Loucy (cell line): ENCODE measurements at regions not wholly inside any gene's neighbourhood (a gene's known extent, or its start where the extent isn't known, plus 50 kb on each side); places are given as distances from the start of the nearest gene placed in this dataset.

Experiments
- H2AFZ ChIP-seq: fragments of 200-600 bp; sonication (generic); 2 replicates; pipeline ENCODE4 v1.6.0; 2016; ENCODE audit warnings: antibody characterized with exemption, mild to moderate bottlenecking, low read length, moderate library complexity
- H3F3A ChIP-seq: fragments of 200-600 bp; 2 replicates; pipeline ENCODE4 v1.6.0; 2016; ENCODE audit warnings: antibody characterized with exemption, low read depth, mild to moderate bottlenecking
- H3K27me3 ChIP-seq: fragments of 200-600 bp; sonication (generic); 2 replicates; pipeline ENCODE4 v1.6.1; 2014; ENCODE audit warnings: low read length, mild to moderate bottlenecking; ENCODE audit not compliant: insufficient read depth, poor library complexity, severe bottlenecking
- H3K36me3 ChIP-seq: fragments of 200-600 bp; sonication (generic); 2 replicates; pipeline ENCODE4 v1.6.1; 2016; ENCODE audit warnings: low read length; ENCODE audit not compliant: insufficient read depth
- H3K4me1 ChIP-seq: fragments of 200-600 bp; sonication (generic); 2 replicates; pipeline ENCODE4 v1.5.1; 2014; ENCODE audit warnings: low read length, mild to moderate bottlenecking; ENCODE audit not compliant: insufficient read depth, poor library complexity, severe bottlenecking
- H3K4me2 ChIP-seq: fragments of 200-600 bp; sonication (generic); 2 replicates; pipeline ENCODE4 v1.6.0; 2014; ENCODE audit warnings: antibody characterized with exemption, low read length, low read depth, mild to moderate bottlenecking; ENCODE audit not compliant: poor library complexity, severe bottlenecking
- H3K4me3 ChIP-seq: fragments of 200-600 bp; sonication (generic); 2 replicates; pipeline ENCODE4 v1.5.1; 2014; ENCODE audit warnings: low read length, mild to moderate bottlenecking, mixed read lengths; ENCODE audit not compliant: poor library complexity, severe bottlenecking
- H3K79me2 ChIP-seq: fragments of 200-600 bp; sonication (generic); 2 replicates; pipeline ENCODE4 v1.6.1; 2014; ENCODE audit warnings: low read length; ENCODE audit not compliant: insufficient read depth
- H3K9ac ChIP-seq: fragments of 200-600 bp; sonication (generic); 2 replicates; pipeline ENCODE4 v1.6.0; 2014; ENCODE audit warnings: mild to moderate bottlenecking, low read depth, low read length, moderate library complexity; ENCODE audit not compliant: poor library complexity, severe bottlenecking
- H3K9me2 ChIP-seq: fragments of 200-600 bp; sonication (generic); replicated peaks from 2 replicates; pipeline ENCODE4 v1.6.1; 2016; ENCODE audit warnings: low read depth, low read length, mixed read lengths
- H3K9me3 ChIP-seq: fragments of 200-600 bp; sonication (generic); 2 replicates; pipeline ENCODE4 v1.6.1; 2014; ENCODE audit warnings: mild to moderate bottlenecking, antibody characterized with exemption, low read length, low read depth; ENCODE audit not compliant: insufficient read depth
- H4K20me1 ChIP-seq: fragments of 200-600 bp; sonication (generic); 2 replicates; pipeline ENCODE4 v1.6.0; 2014; ENCODE audit warnings: antibody characterized with exemption, low read length, mild to moderate bottlenecking; ENCODE audit not compliant: insufficient read depth, poor library complexity, severe bottlenecking
- CTCF ChIP-seq: fragments of 200-600 bp; sonication (generic); conservative IDR thresholded peaks from 2 replicates; pipeline ENCODE4 v1.5.1; 2014; ENCODE audit warnings: mild to moderate bottlenecking, antibody characterized with exemption, low read length
- EZH2phosphoT487 ChIP-seq: fragments of 200-600 bp; IDR thresholded peaks from 2 replicates; pipeline ENCODE4 v1.6.1; 2018; ENCODE audit warnings: antibody characterized with exemption, mild to moderate bottlenecking, moderate library complexity, borderline replicate concordance

DNA sequence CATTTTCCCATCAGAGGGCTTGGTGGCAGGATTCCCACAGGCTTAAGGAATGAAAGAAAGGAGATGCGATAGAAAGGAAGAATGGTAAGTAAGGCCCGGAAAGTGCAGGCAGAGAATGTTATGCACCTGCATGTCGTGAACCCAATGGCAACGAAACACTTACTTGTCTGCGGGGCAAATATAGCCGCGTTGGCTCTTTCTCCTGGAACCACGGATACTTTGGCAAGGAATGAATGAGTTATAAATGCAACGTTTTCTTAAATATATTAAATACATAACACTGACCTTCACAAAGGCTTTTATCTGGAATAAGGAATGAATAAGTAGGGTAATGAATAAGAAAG lies 192.1 kb downstream of the KATNAL1 start:
- Histone ChIP-seq H3K9ac (peak overlapping the region; percentile 56), H3K4me2 (peak overlapping the region; percentile 83), H3K9me2 (no peaks in the 10 kb centered on the region), H3K4me1 (peaks cover 33% of the 10 kb centered on the region), H3K9me3 (no peaks in the 10 kb centered on the region), H3F3A (peaks cover 8% of the 10 kb centered on the region), H3K79me2 (no peaks in the 10 kb centered on the region), H3K4me3 (peak overlapping the region; percentile 75), H2AFZ (peak overlapping the region; percentile 88; the same call in 1 of the 2 replicates), H4K20me1 (no peaks in the 10 kb centered on the region), H3K36me3 (no peaks in the 10 kb centered on the region), H3K27me3 (no peaks in the 10 kb centered on the region)
- TF ChIP-seq CTCF (no peak), EZH2phosphoT487 (no peak)

DNA sequence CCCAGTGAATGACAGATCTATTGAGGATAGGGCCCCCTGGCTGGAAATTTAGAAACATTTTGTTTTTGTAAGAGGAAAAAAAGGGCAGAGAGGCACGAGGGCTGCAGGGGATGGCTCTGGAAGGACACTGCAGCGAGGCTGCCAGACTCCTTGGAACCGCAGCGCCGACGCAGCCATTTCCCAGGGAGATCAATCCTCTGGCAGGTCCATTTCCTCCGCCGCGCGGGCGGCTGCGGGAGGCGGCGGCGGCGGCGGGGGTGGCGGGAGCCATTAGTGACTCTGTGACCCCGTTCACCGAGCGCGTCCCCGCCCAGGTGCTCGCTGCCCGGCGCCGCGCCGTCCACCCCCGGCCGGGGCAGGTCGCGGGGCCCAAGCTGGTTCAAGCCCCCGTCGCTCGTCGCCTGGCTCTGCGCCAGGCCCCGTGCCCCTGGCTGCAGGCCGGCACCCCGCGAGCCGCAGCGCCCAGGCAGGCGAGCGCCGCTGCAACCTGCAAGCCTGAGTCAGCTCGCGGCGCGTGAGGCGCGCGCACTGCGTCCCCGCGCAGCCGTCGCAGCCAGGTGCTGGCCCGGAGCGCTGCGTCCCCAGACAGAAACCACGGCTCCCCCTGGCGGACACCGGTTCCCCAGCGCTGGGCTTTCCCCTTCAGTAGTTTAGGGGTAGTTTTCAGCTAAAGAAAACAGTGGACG lies 192.6 kb downstream of the KATNAL1 start:
- Histone ChIP-seq H4K20me1 (no peaks in the 10 kb centered on the region), H3K36me3 (no peaks in the 10 kb centered on the region), H2AFZ (peak overlapping the region; percentile 88), H3K9me2 (no peaks in the 10 kb centered on the region), H3K79me2 (no peaks in the 10 kb centered on the region), H3K27me3 (no peaks in the 10 kb centered on the region), H3K4me2 (peak overlapping the region; percentile 83), H3K9ac (peak overlapping the region; percentile 56), H3K4me3 (peak overlapping the region; percentile 75), H3K9me3 (no peaks in the 10 kb centered on the region), H3F3A (peaks cover 4% of the 10 kb centered on the region), H3K4me1 (peaks cover 28% of the 10 kb centered on the region)
- TF ChIP-seq CTCF = peak; percentile 87
- no peak for TF ChIP-seq EZH2phosphoT487

DNA sequence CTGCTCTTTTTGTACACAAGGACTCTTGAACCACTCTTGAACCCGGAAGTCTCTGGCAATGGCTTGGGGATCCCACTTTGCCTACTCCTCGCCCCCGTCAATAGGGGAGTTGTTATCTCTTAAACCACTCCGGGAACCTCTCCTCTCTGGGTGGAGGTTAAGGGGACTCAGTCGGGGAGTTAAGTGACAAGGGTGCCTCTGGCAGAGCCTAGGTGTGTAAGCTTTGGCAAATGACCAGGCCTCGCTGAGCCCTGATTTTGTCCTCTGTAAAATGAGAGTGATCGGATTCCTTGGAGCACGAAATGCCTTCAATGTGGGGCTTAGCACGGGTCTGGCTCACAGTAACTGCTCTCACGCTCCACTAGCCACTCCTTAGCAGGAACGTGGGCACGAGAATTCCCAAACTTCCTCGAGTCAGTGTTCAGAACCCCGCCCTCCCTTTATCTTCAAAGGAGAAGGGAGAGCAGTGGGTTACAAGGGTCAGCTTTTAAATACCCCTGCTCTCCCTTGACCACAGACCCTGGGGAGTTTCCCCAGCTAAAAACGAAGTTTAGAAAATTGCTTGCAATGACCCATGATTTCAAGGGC lies 193.3 kb downstream of the KATNAL1 start:
- Histone ChIP-seq H3K4me3 (peak overlapping the region; percentile 75), H3K4me1 (peaks cover 24% of the 10 kb centered on the region), H3K36me3 (no peaks in the 10 kb centered on the region), H3K79me2 (no peaks in the 10 kb centered on the region), H3K9ac (peak overlapping the region; percentile 56), H2AFZ (peak overlapping the region; percentile 88), H3K9me3 (no peaks in the 10 kb centered on the region), H3K27me3 (no peaks in the 10 kb centered on the region), H4K20me1 (no peaks in the 10 kb centered on the region), H3K4me2 (peak overlapping the region; percentile 83), H3K9me2 (no peaks in the 10 kb centered on the region), H3F3A (0 out of 2 replicates have a peak, but pooled peaks cover under 1% of the 10 kb centered on the region)
- TF ChIP-seq CTCF = no peak
- TF ChIP-seq EZH2phosphoT487 = no peak
